ENCODE measurements at regions not wholly inside any gene's neighbourhood (a gene's known extent, or its start where the extent isn't known, plus 50 kb on each side); places are given as distances from the start of the nearest gene placed in this dataset.

GRCh38 chr13:104447348-104447747 is 1381.1 kb upstream of the SLC10A2 start:
- TF ChIP-seq KDM5A (IDR thresholded peaks at IDR 0.05; ENCODE audit: low read length) (no peak), E2F6 (IDR thresholded peaks at IDR 0.05) (no peak), FOSL1 (IDR thresholded peaks at IDR 0.05; ENCODE audit: insufficient read depth, low read depth, low read length) (no peak), RFX5 (IDR thresholded peaks at IDR 0.05; ENCODE audit: borderline replicate concordance, low read depth, low read length) (no peak), CEBPB (IDR thresholded peaks at IDR 0.05; ENCODE audit: low read depth, low read length) (no peak), NRF1 (IDR thresholded peaks at IDR 0.05; ENCODE audit: low read depth, low read length) (no peak), CTCF (IDR thresholded peaks at IDR 0.05; ENCODE audit: control extremely low read depth in 1 of 3, insufficient read depth in 1 of 3, low read depth in 1 of 3, low read length in 3 of 3) (no peak), CBX5 (IDR thresholded peaks at IDR 0.05; ENCODE audit: low read depth, low read length) (no peak), CREB1 (IDR thresholded peaks at IDR 0.05) (no peak), GABPA (IDR thresholded peaks at IDR 0.05; ENCODE audit: borderline replicate concordance, insufficient read depth, low read length) (no peak), TAF1 (IDR thresholded peaks at IDR 0.05; ENCODE audit: low read depth, low read length) (no peak), RAD21 (IDR thresholded peaks at IDR 0.05 in 1 of 2, conservative IDR thresholded peaks at IDR 0.05 in 1 of 2; ENCODE audit: low read depth in 2 of 2, low read length in 2 of 2) (no peak), RXRA (IDR thresholded peaks at IDR 0.05; ENCODE audit: insufficient read depth, low read depth, low read length) (no peak), POLR2AphosphoS5 (IDR thresholded peaks at IDR 0.05; ENCODE audit: low read depth, low read length) (no peak)
